HG03159 (cell line): ENCODE measurements at regions not wholly inside any gene's neighbourhood (a gene's known extent, or its start where the extent isn't known, plus 50 kb on each side); places are given as distances from the start of the nearest gene placed in this dataset.

Source experiments
- ATAC-seq: cut with Tn5 transposase; IDR thresholded peaks from one replicate; pipeline ENCODE4 v1.9.1; 2021; ENCODE audit warnings: mild to moderate bottlenecking, moderate library complexity; ENCODE audit not compliant: unreplicated experiment

GRCh38 chr13:73492811-73493210 is 434.0 kb downstream of the KLF5 start:
- ATAC-seq, result no peak

GRCh38 chr13:73482556-73482955 is 423.8 kb downstream of the KLF5 start:
- ATAC-seq, result no peak

- no peak for ATAC-seq
Observed at GRCh38 chr13:73481886-73482445, 423.2 kb downstream of the KLF5 start.

GRCh38 chr13:73480779-73481559 is 422.2 kb downstream of the KLF5 start:
- no peak for ATAC-seq

- no peak for ATAC-seq
Observed at GRCh38 chr13:73479856-73480255, 421.1 kb downstream of the KLF5 start.

- no peak for ATAC-seq
Observed at GRCh38 chr13:73479351-73479750, 420.5 kb downstream of the KLF5 start.

GRCh38 chr13:73477441-73477840 is 418.6 kb downstream of the KLF5 start:
- ATAC-seq, result no peak

GRCh38 chr13:73473016-73473415 is 414.2 kb downstream of the KLF5 start:
- no peak for ATAC-seq

GRCh38 chr13:73467125-73467524 is 408.3 kb downstream of the KLF5 start:
- ATAC-seq, result no peak

GRCh38 chr13:73466561-73466960 is 407.8 kb downstream of the KLF5 start:
- ATAC-seq, result no peak

- ATAC-seq, result no peak
Observed at GRCh38 chr13:73465617-73465971, 406.8 kb downstream of the KLF5 start.

- no peak for ATAC-seq
Observed at GRCh38 chr13:73464758-73465616, 406.2 kb downstream of the KLF5 start.

GRCh38 chr13:73462241-73462640 is 403.4 kb downstream of the KLF5 start:
- no peak for ATAC-seq

- ATAC-seq, result no peak
Observed at GRCh38 chr13:73451221-73452029, 392.6 kb downstream of the KLF5 start.

- ATAC-seq, result no peak
Observed at GRCh38 chr13:73450583-73450982, 391.8 kb downstream of the KLF5 start.

- no peak for ATAC-seq
Observed at GRCh38 chr13:73449252-73449651, 390.4 kb downstream of the KLF5 start.

GRCh38 chr13:73440296-73440895 is 381.6 kb downstream of the KLF5 start:
- ATAC-seq, result no peak

GRCh38 chr13:73433890-73434289 is 375.1 kb downstream of the KLF5 start:
- no peak for ATAC-seq

GRCh38 chr13:73433458-73433857 is 374.7 kb downstream of the KLF5 start:
- no peak for ATAC-seq

GRCh38 chr13:73429701-73430100 is 370.9 kb downstream of the KLF5 start:
- no peak for ATAC-seq

- ATAC-seq, result no peak
Observed at GRCh38 chr13:73428706-73429105, 369.9 kb downstream of the KLF5 start.
